ENCODE measurements at regions not wholly inside any gene's neighbourhood (a gene's known extent, or its start where the extent isn't known, plus 50 kb on each side); places are given as distances from the start of the nearest gene placed in this dataset.

DNA sequence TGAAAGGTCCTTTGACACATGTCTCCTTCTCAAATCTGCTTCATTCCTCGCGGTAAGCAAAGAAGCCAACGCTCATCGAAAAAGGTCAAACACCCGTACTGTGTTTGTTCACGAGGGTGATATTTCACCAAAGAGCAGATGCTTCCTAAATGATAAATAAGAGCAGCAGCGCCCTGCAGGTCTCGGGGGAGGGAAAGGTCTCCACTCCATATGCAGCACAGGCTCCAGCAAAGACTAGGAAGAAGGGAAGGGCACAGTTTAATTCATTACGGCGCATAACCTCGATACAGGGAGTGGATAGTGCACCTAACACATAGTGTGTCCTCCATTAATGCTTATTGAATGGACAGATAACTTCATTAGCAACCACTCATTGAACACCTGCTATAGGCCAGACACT, 593.3 kb downstream of the CDK5RAP2 start:
- peaks cover 2 to 3% of the 10 kb centered on the region in 2 experiments; a peak in 2 of 4 replicates for H3K4me1 Mint-ChIP-seq
- H3K9ac ChIP-seq (ENCODE audit: extremely low read depth, insufficient read length, low read length): no peak overlapping the region
- H3K27me3 ChIP-seq (ENCODE audit: insufficient read depth, low read length): no peaks in the 10 kb centered on the region
- H3K27me3 Mint-ChIP-seq (ENCODE audit: low read depth): peaks cover 1% of the 10 kb centered on the region; the same call in 1 of the 2 replicates
- no CpG with 5 or more reads among the region's 11 CpGs for WGBS (ENCODE audit: extremely low coverage, insufficient read length, low lambda C conversion rate)
- H3K27ac ChIP-seq (ENCODE audit: insufficient read length, low read depth, low read length): no peak overlapping the region
- no peak overlapping the region for H3K4me3 Mint-ChIP-seq
- H3K23me2 ChIP-seq (ENCODE audit: insufficient read length, low read depth, low read length, poor library complexity, severe bottlenecking): no peaks in the 10 kb centered on the region
- H2BK15ac ChIP-seq (ENCODE audit: low read depth, low read length): no peak overlapping the region
- no peak overlapping the region for H4K5ac ChIP-seq (ENCODE audit: insufficient read length, low read depth, low read length)
- TF ChIP-seq CTCF (conservative IDR thresholded peaks at IDR 0.05): no peak
- no peak overlapping the region for H3K14ac ChIP-seq (ENCODE audit: insufficient read depth, low read length)
- no peaks in the 10 kb centered on the region for H4K20me1 ChIP-seq (ENCODE audit: control insufficient read depth, insufficient read depth, insufficient read length)
- H2AK5ac ChIP-seq (ENCODE audit: insufficient read length, low read length): no peak overlapping the region
- no peak overlapping the region for H2AFZ ChIP-seq (ENCODE audit: low read length)
- no peak overlapping the region for H3K18ac ChIP-seq (ENCODE audit: insufficient read length, low read depth, low read length)
- no peak overlapping the region for H4K91ac ChIP-seq (ENCODE audit: insufficient read length, low read depth, low read length)
- H3K23ac ChIP-seq (ENCODE audit: insufficient read length, low read depth, low read length): no peak overlapping the region
- no peak overlapping the region for H3K4me2 ChIP-seq (ENCODE audit: insufficient read depth, insufficient read length, low read length)
- H3K4ac ChIP-seq (ENCODE audit: low read depth, low read length): no peak overlapping the region
- no peak overlapping the region for H3K56ac ChIP-seq (ENCODE audit: insufficient read length, low read depth, low read length)
- H3T11ph ChIP-seq (ENCODE audit: low read length): no peak overlapping the region
- no peak overlapping the region for H4K8ac ChIP-seq (replicated peaks; ENCODE audit: insufficient read length, low read depth, low read length)
- no peak overlapping the region for H2BK12ac ChIP-seq (ENCODE audit: insufficient read length, low read depth, low read length)
- no peak overlapping the region for H2BK5ac ChIP-seq (ENCODE audit: insufficient read length, low read length)
- 0 out of 7 replicates have a peak overlapping the region, but pooled peaks of 1 of the 3 experiments have one; percentile 59 for H3K27ac Mint-ChIP-seq
- no peaks in the 10 kb centered on the region for H3K9me3 ChIP-seq (ENCODE audit: control insufficient read depth, low read depth, low read length)
- no peak for DNase-seq
- no peaks in the 10 kb centered on the region for H3K9me3 Mint-ChIP-seq
- no peak overlapping the region for H2BK120ac ChIP-seq (ENCODE audit: low read depth, low read length, poor library complexity, severe bottlenecking)
- no peaks in the 10 kb centered on the region for H3K79me2 ChIP-seq (ENCODE audit: insufficient read depth, low read length)
- H3K4me1 ChIP-seq (ENCODE audit: insufficient read depth, low read length): no peaks in the 10 kb centered on the region
- no peaks in the 10 kb centered on the region for H3K79me1 ChIP-seq (ENCODE audit: insufficient read depth, low read depth, low read length, poor library complexity, severe bottlenecking)
- H2BK20ac ChIP-seq (ENCODE audit: low read depth, low read length, poor library complexity, severe bottlenecking): no peak overlapping the region
- H3K36me3 Mint-ChIP-seq (ENCODE audit: insufficient read depth in 1 of 3, low read depth in 3 of 3): no peaks in the 10 kb centered on the region

Measured in H9 (cell line).